DMS53 treated with DMSO at 0.1 percent for 48 hours (cell line): ENCODE measurements at regions not wholly inside any gene's neighbourhood (a gene's known extent, or its start where the extent isn't known, plus 50 kb on each side); places are given as distances from the start of the nearest gene placed in this dataset.

ENCODE experiments used
- DNase-seq: peaks from one replicate; lab custom pipeline; 2025; ENCODE audit not compliant: unreplicated experiment; lab: John Stamatoyannopoulos, UW

DNA sequence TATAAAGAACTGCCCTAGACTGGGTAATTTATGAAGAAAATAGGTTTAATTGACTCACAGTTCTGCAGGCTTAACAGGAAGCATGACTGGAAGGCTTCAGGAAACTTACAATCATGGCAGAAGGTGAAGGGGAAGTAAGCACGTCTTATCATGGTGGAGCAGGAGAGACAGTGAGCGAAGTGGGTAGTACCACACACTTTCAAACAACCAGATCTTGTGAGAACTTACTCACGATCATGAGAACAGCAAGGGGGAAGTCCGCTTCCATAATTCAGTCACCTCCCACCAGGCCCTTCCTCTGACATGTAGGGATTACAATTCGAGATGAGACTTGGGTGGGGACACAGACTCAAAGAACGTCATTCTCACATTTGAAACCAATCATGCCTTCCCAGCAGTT lies 260.1 kb upstream of the FAM98A start:
- DNase-seq = no peak

DNA sequence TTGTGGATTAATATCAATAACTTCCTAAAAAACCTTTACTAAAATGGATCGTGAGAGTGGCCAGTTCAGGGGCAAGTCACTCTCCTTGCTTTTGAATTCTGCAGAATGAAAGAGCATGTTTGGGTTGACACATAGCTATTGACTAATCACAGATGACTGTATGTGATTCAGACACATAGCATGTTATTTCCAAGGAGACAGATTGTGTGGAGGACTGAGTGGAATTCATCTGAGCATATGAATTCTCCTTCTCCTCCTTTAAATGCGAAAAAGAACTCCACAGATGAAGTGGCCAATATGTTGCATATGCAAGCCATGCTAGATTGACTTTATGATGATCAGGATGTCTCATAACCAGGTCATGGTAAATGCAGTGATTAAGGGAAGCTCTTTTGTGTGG lies 249.4 kb upstream of the FAM98A start:
- no peak for DNase-seq

DNA sequence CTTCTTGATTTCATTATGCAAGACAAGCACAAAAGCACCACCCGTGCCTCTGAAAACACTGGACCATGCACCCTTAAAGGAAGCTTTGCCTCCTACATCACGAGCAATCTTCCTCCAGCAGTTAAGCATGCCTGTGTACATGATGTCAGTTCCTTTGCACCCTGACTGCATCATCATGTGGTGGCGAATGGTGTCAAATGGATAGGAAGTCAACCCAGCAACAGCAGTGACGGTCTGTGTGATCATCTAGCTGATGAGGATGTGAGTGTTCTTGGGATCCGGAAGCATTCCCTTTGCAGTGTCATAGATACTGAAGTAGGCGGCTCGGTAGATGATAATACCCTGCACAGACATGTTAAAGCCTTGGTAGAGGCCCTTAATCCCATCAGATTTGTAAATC lies 240.7 kb upstream of the FAM98A start:
- no peak for DNase-seq

DNA sequence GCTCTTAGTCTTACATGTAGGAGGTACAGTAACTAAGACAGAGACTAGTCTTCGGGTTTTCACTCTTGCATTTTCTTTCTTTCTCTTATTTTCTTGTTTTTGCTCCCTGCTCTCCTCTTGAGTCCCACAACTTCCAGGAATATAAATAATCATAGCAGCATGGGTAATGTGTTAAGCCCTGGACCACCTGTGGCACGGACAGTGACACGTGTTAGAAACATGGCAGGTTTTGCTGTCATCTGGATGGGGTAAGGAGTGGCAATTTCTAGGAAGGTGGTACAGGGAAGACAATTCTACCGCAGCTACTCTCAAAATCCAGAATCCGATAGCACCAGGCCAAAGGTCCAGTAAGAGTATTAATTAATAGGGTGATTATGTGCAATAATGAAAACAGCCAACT lies 237.5 kb upstream of the FAM98A start:
- DNase-seq = no peak

DNA sequence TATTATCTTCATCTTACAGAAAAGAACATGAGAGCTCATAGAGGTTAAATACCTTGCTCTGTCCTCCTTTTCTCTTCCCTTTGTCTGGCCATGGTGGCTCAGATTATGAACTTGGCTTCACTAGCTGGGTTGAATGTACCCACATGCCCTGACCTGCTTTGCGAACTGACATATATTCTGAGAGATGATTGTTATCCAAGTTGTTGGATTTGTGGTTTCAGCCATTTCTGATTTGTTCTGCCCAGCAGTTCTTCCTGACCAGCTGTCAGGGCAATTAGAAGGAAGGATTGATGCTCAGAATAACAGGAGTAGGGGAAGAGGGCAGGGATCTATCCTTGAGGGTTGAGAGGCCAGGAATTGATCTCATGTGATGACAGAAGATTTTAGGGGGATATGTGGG lies 236.8 kb upstream of the FAM98A start:
- DNase-seq = no peak

DNA sequence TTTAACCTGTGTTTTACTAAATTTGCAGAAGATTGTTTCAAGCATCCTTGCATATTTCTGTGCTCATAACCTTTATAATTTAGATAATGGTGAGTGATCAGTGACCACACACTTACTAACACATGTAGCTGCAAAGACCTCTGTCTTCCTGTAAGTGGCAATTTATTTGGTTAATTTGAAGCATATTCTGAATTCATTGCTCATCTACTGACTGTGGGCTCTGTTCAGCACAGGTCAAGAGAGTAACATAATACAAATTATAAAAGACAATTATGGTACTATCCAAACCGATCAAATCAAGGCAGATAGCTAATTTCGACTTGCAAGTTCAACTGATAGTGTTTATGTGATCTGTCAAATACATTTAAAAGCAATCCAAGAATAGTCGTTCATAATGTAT lies 223.9 kb upstream of the FAM98A start:
- no peak for DNase-seq

DNA sequence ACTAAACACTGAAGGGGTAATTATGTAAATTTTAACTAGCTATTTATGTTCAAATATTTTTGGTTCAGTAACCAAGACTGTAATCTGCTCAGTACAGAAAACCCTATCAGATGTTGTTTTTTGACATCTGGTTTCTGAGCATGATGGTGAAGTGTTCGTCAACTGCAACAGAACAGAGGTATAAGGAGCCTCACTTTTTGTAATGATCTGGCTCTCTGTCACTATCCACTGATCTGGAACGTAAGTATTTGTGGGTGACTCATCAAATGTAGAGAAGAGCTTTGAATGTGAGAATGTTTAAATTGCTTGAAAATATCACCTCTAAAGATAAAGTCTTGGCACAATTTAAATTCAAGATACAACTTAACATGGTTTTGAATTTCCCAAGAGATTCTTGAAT lies 213.6 kb upstream of the FAM98A start:
- no peak for DNase-seq

DNA sequence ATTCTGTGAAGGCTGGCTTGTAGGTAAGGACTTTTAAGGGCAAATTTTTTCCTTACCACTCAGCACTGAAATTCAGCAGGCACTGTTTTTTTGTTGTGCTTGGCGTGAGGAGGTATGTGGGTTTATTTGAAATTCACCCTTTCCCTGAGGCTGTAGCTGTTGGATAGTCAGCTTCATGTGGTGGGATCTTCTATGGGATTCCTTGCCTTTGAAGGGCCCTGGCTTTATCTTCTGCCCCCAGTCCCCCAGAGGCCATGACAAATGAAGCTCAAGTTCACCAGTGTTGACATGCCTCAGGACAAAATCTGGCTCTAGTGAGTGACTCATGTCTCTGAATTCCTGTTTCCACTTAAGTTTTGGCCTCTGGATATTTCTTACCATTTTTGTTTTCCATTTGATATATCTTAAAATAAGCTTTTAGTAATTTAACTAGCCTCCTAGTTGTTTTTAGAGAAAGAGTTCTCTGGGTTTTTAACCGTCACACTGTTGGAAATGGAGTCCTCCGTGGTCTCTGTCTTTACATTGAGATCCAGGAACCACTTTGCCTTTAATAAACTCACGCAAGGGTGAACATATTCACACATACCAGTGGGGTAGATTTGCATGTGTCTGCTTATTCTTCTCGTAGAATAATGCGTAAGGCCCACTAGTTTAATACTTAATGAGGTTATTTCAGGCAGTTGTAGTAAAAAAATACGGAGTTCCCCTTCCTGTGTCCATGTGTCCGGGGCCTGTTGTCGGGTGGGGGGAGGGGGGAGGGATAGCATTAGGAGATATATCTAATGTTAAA lies 211.1 kb upstream of the FAM98A start:
- DNase-seq = no peak

DNA sequence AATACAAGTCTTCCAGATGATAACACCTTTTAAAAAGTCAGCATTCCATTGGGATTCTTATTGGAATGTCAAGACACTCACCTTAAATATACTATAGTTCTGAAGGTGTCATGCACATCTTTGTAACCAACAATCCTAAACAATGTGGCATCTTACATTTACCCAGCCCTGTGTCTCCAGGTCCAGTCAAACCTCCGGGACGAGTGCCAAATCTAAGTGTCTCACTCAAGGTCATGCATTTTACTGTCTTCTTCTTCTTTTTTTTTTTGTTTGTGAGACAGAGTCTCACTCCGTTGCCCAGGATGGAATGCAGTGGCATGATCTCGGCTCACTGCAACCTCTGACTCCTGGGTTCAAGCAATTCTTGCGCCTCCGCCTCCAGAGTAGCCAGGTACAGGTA lies 206.9 kb upstream of the FAM98A start:
- DNase-seq = no peak

DNA sequence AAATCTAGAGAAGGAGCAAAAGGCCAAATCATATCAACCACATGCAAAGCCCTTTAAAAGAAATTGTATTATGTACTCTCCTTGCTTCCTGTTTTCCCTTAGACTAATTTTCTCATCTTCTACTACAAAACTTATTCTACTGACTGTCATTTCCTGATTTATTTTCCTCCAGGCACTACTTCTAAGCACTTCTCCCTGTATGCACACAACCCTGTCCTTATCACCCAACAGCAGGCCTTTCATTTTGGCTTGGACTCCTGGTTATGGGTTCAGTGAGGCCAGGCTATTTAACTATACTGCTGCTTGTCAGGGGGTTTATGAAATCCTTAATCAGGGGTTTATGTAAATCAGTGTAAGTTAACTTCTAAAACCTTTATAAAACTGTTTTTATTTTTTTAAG lies 205.1 kb upstream of the FAM98A start:
- no peak for DNase-seq

DNA sequence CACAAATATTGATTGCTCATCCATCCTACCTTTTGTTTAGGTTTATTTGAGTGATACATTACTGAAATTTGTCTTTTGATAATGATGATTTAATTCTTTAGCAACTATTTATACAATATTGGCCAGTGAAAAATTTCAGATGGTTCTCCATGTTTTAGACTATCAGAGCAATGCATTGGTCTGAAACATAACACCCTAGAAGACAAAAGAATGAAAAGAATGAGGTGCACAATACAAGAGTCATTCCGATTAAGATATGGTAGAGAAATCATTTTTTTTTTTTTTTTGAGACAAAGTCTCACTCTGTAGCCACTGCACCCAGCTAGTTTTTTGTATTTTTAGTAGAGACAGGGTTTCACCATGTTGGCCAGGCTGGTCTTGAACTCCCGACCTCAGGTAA lies 197.4 kb upstream of the FAM98A start:
- DNase-seq = no peak

DNA sequence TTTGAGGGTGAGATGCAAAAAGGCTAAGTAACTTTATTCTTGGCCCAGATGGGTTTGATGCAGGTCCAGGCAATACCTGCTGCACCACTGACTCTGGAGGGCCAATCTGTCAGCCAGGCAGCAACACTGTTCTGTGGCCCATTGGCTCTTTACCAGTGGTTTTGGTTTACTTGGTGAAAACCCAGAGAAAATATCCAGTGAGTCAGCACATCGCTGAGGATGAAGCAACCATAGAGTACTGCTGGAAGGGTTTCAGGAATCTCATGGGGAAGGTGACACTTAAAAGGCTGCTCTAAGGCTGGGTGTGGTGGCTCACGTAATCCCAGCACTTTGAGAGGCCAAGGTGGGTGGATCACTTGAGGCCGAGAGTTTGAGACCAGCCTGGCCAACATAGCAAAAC lies 192.5 kb upstream of the FAM98A start:
- no peak for DNase-seq

DNA sequence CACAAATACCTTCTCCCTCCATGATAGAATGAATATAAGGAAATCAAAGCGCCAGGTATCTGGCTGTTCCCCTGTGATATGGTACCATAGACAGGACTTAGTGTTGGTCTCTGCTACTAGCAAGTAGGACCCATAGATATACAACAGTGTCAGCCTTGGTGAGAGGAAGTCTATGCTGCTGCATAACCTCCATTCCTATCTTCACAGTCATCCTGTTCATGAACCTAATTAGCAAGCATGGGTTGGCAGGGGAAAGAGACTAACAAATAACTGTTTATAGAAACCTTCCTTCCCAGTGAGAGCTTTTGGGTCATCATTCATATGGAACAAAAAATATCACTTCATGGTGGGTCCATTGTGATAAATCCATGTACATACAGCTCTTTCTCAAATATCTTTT lies 188.9 kb upstream of the FAM98A start:
- DNase-seq = no peak

DNA sequence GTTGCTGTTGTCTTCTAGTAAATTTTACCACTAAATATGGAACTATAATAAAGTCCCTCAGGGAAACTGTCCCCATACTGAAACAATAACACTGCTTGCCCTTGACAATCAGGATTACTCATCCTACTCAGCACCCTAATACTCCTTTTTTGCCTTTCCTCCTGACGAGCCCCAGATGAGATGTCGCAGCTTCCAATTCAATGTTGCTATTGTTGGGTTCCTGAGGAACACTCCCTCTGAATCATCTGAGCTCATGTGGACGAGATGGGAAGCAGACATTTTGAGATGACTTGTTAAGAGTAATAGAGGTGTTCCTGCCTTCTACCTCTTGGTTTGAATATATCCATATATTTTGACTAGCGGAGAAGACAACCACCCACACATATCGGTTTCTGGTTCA lies 187.8 kb upstream of the FAM98A start:
- DNase-seq = no peak

DNA sequence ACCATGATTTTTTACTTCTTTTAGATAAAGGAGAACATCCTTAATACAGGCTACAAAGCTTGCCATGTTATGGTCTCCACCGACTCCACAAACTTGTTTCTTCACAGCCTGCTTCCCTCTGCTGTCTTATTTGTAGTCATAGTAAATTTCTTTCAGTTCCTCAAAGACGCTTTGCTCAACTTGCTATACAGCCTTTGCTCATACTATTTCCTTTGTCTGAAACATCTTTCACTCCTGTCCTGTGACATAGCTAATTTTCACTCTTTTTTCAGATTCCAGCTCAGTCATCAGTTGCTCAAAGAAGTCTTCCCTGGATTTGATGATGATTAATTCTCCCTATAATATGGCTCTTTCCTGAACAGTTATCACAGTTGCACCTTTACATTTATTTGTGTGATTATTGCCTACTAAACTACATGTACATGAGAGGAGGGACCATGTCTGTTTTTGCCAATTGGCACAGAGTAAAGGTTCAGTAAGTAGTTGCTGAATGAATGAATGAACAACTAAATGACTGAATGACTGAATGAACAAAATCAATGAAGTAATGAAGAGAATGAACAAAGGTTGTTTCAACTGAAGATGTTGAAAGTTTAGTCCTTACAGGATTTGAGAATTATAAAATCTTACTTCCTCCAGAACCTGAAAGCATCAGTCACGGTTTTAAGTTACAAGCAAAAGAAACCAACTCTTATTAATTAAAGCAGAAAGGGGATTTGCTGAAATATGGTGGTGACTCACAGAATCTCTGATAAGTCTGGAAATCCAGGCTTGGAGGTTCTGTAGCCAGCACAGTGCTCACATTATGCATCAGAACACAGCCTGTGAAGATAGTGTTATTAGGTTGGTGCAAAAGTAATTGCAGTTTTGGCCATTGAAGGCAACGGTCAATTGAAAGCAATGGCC lies 186.4 kb upstream of the FAM98A start:
- DNase-seq = no peak

DNA sequence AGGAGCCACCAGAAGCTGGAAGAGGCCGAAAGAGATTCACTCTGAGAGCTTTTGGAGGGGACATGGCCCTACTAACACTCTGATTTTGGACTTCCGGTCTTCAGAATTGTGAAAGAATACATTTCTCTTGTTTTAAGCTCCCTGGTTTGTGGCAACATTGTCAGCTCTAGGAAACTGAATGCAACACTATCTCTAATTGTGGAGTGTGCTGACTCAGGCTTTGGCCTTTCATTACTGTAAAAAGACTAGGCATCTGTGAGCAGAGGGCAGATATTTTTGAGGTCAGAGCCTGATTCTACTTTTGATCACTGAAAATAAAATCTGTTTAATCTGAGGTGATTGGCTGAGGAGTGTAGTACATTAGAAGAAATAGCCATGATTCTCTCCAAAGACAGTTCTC lies 185.4 kb upstream of the FAM98A start:
- DNase-seq = no peak

DNA sequence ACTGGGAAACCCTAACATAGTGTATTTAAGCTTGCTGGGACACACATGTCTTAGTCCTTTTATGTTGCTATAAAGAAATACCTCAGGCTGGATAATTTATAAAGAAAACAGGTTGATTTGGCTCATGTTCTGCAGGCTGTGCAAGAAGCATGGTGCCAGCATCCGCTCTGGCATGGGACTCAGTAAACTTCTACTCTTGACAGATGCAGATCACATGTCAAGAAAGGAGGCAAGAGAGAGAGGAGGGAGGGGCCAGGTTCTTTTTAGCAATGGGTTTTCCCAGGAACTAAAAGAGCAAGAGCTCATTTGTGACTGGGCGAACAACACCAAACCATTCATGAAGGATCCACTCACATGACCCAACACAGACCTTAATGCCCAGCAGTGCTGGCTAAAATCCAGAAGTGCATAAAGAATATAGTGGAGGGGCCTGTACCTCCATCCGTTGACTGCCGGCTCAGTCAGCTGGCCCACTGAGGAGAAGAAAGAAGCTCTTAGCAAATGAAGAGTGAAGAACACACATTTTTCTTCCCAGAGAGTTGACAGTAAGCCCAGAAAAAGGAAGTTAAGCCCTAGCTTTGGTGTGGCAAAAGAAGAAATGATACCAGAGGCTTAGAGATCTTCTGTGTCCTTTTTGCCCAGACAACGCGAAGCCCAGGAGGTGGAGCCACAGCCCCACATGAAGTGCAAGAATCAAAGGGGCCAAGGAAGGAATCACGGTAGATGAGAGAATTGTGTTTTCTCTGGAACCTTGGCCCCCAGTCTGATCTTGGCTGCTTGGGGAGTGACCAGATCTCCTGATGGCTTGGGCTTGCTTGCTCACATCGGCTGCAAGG lies 183.5 kb upstream of the FAM98A start:
- no peak for DNase-seq

DNA sequence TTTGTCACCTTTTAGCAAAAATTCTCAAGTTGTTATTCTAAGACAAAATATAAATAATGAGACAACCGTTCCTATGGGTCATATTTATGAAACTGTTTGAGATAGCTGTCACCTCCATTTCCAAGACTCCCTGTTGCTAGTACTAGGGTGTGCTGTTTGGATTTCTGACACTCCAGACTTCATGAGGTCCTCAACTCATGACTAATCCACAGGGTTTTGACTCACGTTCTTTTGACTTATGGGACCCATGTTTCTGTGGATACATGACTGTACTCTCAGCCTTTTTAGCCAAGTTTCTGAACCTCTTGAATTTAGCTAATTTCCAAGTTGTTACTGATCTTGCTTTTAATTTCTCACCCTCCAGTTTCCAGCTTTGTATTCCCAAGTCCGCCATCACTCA lies 178.7 kb upstream of the FAM98A start:
- DNase-seq = no peak

DNA sequence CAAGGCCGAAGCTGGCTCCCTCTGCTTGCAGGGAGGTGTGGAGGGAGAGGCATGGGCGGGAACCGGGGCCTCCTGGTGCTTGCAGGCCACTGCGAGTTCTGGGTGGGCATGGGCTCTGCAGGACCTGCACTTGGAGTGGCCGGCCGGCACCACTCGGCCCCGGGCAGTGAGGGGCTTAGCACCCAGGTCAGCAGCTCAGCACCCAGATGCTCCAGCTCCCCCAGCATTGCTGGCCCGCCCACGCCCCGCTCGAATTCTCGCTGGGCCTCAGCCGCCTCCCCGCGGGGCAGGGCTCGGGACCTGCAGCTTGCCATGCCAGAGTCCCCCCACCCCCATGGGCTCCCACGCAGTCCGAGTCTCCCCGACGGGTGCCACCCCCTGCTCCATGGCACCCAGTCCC lies 176.2 kb upstream of the FAM98A start:
- no peak for DNase-seq

DNA sequence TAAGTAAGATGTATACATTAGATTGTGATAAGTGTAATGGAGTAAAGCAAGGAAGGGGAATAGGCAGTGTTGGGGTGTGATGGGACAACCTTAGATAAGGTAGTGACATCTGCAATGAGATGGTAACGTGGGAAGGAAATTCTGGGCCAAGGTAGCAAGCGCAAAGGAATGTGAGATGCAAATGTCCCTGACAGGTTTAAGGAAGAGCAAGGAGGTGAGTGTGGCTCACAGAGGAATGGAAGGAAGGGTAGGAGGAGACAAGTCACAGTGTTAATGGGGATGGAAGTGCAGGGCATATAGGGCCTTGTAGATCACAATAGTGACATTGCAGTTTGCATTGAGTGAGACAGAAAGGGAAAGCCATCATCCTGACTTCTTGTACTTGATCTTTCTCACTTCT lies 170.9 kb upstream of the FAM98A start:
- no peak for DNase-seq

DNA sequence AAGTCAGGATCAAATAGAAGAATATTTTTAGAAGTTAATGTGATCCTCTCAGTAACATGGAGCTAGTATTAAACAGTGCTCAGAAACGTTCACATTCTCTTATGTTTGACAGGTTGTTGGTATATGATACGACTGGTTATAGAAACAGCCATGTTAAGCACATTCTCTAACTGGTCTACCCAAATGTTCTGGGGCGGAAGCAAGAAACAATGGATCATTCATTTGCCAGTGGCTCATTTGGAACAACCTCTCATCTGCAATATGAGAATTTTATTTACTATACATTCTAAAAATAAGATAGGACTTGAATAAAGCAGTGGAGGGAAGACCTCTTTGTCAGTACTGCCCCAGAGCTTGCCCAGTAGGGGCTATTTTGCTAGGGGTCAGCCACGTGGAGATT lies 167.1 kb upstream of the FAM98A start:
- DNase-seq = no peak

DNA sequence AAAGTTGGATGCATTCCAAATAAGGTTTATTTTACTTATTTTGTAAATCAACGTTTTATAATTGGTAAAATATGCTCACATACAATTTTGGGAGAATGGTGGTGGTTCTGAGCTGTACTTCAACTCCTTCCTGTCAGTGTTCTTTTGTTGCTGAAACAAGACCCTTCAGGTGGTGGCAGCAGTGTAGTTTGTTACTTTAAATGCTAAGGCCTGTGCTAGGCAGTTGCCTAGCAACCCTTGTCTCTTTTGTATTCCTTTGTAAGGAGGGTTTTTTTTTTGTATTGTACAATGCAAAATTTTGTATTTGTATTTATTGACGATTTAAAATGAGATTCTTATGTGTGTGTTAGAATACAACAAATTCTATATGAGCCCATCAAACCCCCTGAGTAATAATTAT lies 166.0 kb upstream of the FAM98A start:
- no peak for DNase-seq
